Astrocyte (in vitro differentiated cells and primary cell): ENCODE measurements at regions not wholly inside any gene's neighbourhood (a gene's known extent, or its start where the extent isn't known, plus 50 kb on each side); places are given as distances from the start of the nearest gene placed in this dataset.

Experiments
- DNase-seq: peaks from one replicate; pipeline ENCODE4 v3.0.0-alpha.2; 2010; ENCODE audit warnings: low read depth
- FAIRE-seq: peaks from 2 replicates; lab custom pipeline; 2011; peaks lifted over from hg19 to GRCh38; lab: Jason Lieb, UNC
- H2AFZ ChIP-seq: 2 replicates; pipeline ENCODE4 v1.6.0; 2012; ENCODE audit warnings: low read depth, low read length, inconsistent platforms
- H3K27ac ChIP-seq: 2 replicates; pipeline ENCODE4 v1.5.1; 2011; ENCODE audit warnings: low read depth, low read length, inconsistent platforms
- H3K27me3 ChIP-seq: 2 replicates; pipeline ENCODE4 v1.6.0; 2011; ENCODE audit warnings: low read length, inconsistent platforms; ENCODE audit not compliant: insufficient read depth
- H3K36me3 ChIP-seq: 2 replicates; pipeline ENCODE4 v1.5.1; 2011; ENCODE audit warnings: low read length, inconsistent platforms; ENCODE audit not compliant: insufficient read depth
- H3K4me1 ChIP-seq: 2 replicates; pipeline ENCODE4 v1.5.1; 2011; ENCODE audit warnings: low read length, inconsistent platforms; ENCODE audit not compliant: insufficient read depth
- H3K4me2 ChIP-seq: 2 replicates; pipeline ENCODE4 v1.6.0; 2012; ENCODE audit warnings: low read length, inconsistent platforms
- H3K4me3 ChIP-seq: 2 replicates; pipeline ENCODE4 v1.5.1; 2011; ENCODE audit warnings: low read depth, mild to moderate bottlenecking, low read length, inconsistent platforms; ENCODE audit not compliant: insufficient read depth
- H3K79me2 ChIP-seq: 2 replicates; pipeline ENCODE4 v1.6.0; 2012; ENCODE audit warnings: mild to moderate bottlenecking, low read length, inconsistent platforms; ENCODE audit not compliant: insufficient read depth
- H3K9ac ChIP-seq: 2 replicates; pipeline ENCODE4 v1.6.0; 2012; ENCODE audit warnings: mild to moderate bottlenecking, low read length, inconsistent platforms
- H3K9me3 ChIP-seq: 2 replicates; pipeline ENCODE4 v1.5.1; 2012; ENCODE audit warnings: low read depth, mild to moderate bottlenecking, low read length, inconsistent platforms; ENCODE audit not compliant: insufficient read depth
- H4K20me1 ChIP-seq: 2 replicates; pipeline ENCODE4 v1.6.0; 2012; ENCODE audit warnings: low read length, inconsistent platforms; ENCODE audit not compliant: insufficient read depth
- H3K27ac Mint-ChIP-seq: one replicate; pipeline ENCODE4 v1.8.0; 2021; ENCODE audit warnings: mild to moderate bottlenecking, mixed read lengths; ENCODE audit not compliant: unreplicated experiment
- H3K27me3 Mint-ChIP-seq: one replicate; pipeline ENCODE4 v1.8.0; 2021; ENCODE audit warnings: low read depth, mixed read lengths; ENCODE audit not compliant: unreplicated experiment
- H3K36me3 Mint-ChIP-seq: one replicate; pipeline ENCODE4 v1.8.0; 2021; ENCODE audit warnings: low read depth, mixed read lengths; ENCODE audit not compliant: unreplicated experiment
- H3K4me1 Mint-ChIP-seq: one replicate; pipeline ENCODE4 v1.8.0; 2021; ENCODE audit warnings: low read depth, mixed read lengths; ENCODE audit not compliant: unreplicated experiment
- H3K4me3 Mint-ChIP-seq: one replicate; pipeline ENCODE4 v1.8.0; 2021; ENCODE audit warnings: mild to moderate bottlenecking, moderate library complexity, mixed read lengths; ENCODE audit not compliant: unreplicated experiment
- H3K9me3 Mint-ChIP-seq: one replicate; pipeline ENCODE4 v1.8.0; 2021; ENCODE audit warnings: mild to moderate bottlenecking, mixed read lengths; ENCODE audit not compliant: unreplicated experiment
- CTCF ChIP-seq: IDR thresholded peaks from 2 replicates; pipeline ENCODE4 v1.5.1; 2011; ENCODE audit warnings: low read depth, mild to moderate bottlenecking, inconsistent platforms, low read length, moderate library complexity; ENCODE audit not compliant: insufficient read depth
- EZH2 ChIP-seq: IDR thresholded peaks from 2 replicates; pipeline ENCODE4 v1.6.1; 2012; ENCODE audit warnings: mild to moderate bottlenecking, low read length, inconsistent platforms; ENCODE audit not compliant: insufficient read depth

DNA sequence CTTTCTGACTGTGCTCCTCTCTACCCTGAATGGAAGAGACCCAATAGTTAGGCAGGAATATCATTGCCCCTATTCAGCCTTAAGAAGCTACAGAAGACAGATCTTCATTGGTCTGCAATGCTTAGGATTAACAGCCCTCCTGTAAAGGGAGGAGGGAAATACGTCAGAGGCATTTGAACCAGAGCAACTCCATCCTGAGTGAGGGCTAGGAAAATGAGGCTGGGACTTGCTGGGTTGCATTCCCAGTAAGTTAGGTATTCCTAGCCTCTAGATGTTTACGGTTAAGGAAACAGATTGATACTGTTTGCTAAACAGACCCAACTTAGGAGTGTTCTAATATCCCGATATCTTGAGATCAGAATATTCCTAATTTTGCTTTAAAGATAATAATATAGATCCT, 63.5 kb downstream of the PCDH18 start:
- Histone ChIP-seq H3K9me3 (no peaks in the 10 kb centered on the region), H3K4me1 (no peaks in the 10 kb centered on the region), H3K4me3 (no peak overlapping the region), H3K27me3 (no peaks in the 10 kb centered on the region), H3K4me2 (no peak overlapping the region), H3K27ac (no peak overlapping the region), H3K79me2 (no peaks in the 10 kb centered on the region), H2AFZ (no peak overlapping the region), H3K9ac (no peak overlapping the region), H4K20me1 (no peaks in the 10 kb centered on the region), H3K36me3 (no peaks in the 10 kb centered on the region)
- DNase-seq, result no peak
- Mint-ChIP-seq H3K4me3 (no peak overlapping the region), H3K36me3 (no peaks in the 10 kb centered on the region), H3K4me1 (peaks cover 3% of the 10 kb centered on the region), H3K9me3 (peaks cover 10% of the 10 kb centered on the region), H3K27me3 (no peaks in the 10 kb centered on the region), H3K27ac (no peak overlapping the region)
- no peak for TF ChIP-seq CTCF
- TF ChIP-seq EZH2, result no peak
- FAIRE-seq, result peak; percentile 9

DNA sequence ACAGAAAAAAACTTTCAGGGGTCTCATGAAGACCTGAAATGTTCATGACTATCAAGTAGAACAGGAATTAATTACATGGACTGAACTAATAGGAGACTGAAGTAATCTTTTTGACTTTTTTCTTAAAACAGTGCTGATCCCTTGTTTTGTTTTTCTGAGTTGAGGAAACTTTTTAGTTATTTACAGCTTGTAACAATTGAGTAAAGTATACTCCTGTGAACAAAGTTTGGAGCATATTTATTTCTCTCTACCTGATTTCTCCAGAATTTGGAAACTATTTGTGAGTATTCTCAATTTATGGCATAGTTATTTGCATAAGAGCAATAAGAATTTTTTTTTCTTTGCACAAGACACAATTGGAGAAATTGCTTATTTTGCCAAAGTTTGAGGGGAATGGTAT, 64.8 kb downstream of the PCDH18 start:
- H3K4me3 Mint-ChIP-seq, result no peak overlapping the region
- DNase-seq (no peak), FAIRE-seq (no peak)
- Histone ChIP-seq H3K4me1 (no peaks in the 10 kb centered on the region), H3K36me3 (no peaks in the 10 kb centered on the region), H3K79me2 (no peaks in the 10 kb centered on the region), H3K4me3 (no peak overlapping the region), H2AFZ (no peak overlapping the region), H3K4me2 (no peak overlapping the region), H3K9ac (no peak overlapping the region), H3K9me3 (no peaks in the 10 kb centered on the region), H3K27ac (no peak overlapping the region), H3K27me3 (no peaks in the 10 kb centered on the region), H4K20me1 (no peaks in the 10 kb centered on the region)
- no peak overlapping the region for H3K27ac Mint-ChIP-seq
- peaks cover 3% of the 10 kb centered on the region for H3K4me1 Mint-ChIP-seq
- H3K36me3 Mint-ChIP-seq, result no peaks in the 10 kb centered on the region
- TF ChIP-seq CTCF, result no peak
- peaks cover 10% of the 10 kb centered on the region for H3K9me3 Mint-ChIP-seq
- no peaks in the 10 kb centered on the region for H3K27me3 Mint-ChIP-seq

DNA sequence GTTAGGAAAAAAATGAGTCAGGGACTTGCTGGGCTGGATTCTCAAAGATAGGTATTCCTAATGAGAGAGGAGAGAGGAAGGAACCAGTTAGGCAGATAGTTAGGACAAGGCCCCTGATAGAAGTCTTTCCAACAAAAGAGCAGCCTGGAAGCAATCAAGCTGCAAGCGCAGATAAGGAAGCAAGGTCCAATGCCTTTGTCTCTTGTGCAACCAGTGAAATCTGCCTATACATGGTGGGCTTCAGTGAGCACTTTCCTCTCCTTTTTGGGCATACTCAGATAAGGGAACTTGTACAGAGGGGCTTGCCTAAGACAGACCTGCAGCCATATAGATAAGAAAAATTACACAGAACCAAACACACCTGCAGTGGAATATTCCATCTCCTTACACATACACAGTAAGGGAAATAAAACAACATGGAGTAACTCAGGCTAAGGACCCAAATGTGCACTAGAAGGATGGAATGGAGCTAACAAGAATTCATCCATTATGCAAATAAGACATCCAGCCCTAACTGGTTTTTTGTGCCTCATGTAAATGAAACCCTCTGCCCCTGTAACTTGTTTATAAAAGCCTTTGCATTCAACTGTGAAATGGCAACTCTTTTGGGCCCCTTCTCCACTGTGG, 68.8 kb downstream of the PCDH18 start:
- DNase-seq (no peak), FAIRE-seq (no peak)
- no peak overlapping the region for H3K4me3 ChIP-seq
- no peaks in the 10 kb centered on the region for H3K27me3 ChIP-seq
- H3K79me2 ChIP-seq, result no peaks in the 10 kb centered on the region
- Mint-ChIP-seq H3K27ac (no peak overlapping the region), H3K4me3 (no peak overlapping the region), H3K36me3 (no peaks in the 10 kb centered on the region), H3K27me3 (no peaks in the 10 kb centered on the region), H3K4me1 (no peaks in the 10 kb centered on the region), H3K9me3 (peaks cover 8% of the 10 kb centered on the region)
- H3K9ac ChIP-seq, result no peak overlapping the region
- TF ChIP-seq CTCF, result no peak
- no peak for TF ChIP-seq EZH2
- H3K27ac ChIP-seq, result no peak overlapping the region
- H3K36me3 ChIP-seq, result no peaks in the 10 kb centered on the region
- H3K9me3 ChIP-seq, result no peaks in the 10 kb centered on the region
- no peak overlapping the region for H2AFZ ChIP-seq
- no peaks in the 10 kb centered on the region for H4K20me1 ChIP-seq
- H3K4me2 ChIP-seq, result no peak overlapping the region
- no peaks in the 10 kb centered on the region for H3K4me1 ChIP-seq
